ENCODE measurements at regions not wholly inside any gene's neighbourhood (a gene's known extent, or its start where the extent isn't known, plus 50 kb on each side); places are given as distances from the start of the nearest gene placed in this dataset.

DNA sequence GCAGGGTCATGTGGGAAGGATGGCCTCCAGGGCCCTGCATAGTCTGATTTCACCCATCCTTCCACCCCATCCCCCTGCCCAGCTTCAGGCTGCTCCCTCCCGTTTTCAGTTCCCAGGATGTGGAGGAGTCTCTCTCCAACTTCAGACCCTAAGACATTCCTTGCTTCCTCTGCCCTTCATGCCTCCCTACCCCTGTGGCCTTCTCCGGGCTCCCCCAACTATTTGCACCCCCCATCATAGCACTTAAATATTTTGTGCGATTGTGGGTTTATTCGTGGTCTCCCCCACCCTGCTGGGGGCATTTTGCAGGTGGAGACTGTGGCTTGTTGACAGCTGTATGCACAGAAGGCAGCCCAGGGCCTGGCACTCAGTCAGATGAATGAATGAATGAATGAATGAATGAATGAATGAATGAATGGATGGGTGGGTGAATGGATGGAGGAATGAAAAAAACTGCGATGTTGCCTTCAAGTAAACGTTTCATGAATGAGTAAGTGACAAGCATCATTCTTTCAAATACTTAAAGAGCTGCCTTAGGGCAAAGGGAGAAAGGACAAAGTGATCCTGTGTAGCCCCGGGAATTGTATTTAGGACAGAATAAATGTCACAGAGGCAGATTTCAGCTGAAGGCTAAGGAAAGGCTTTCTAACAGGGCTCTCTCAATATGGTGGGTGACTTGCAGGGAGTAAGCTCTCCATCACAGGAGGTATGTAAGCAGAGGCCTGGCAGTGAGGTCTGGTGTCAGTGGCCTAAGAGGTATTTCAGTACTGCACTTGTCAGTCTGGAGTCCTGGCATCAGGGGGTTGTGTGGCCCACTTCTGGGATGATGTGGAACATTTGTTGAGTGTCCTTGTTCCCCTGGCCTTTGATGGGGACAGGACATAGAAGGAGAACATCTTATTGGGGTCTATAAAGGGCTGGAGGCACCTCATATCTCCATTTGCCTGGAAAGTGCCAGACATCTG lies 156.4 kb downstream of the PTPRU start:
- TF ChIP-seq, protein P1, sequence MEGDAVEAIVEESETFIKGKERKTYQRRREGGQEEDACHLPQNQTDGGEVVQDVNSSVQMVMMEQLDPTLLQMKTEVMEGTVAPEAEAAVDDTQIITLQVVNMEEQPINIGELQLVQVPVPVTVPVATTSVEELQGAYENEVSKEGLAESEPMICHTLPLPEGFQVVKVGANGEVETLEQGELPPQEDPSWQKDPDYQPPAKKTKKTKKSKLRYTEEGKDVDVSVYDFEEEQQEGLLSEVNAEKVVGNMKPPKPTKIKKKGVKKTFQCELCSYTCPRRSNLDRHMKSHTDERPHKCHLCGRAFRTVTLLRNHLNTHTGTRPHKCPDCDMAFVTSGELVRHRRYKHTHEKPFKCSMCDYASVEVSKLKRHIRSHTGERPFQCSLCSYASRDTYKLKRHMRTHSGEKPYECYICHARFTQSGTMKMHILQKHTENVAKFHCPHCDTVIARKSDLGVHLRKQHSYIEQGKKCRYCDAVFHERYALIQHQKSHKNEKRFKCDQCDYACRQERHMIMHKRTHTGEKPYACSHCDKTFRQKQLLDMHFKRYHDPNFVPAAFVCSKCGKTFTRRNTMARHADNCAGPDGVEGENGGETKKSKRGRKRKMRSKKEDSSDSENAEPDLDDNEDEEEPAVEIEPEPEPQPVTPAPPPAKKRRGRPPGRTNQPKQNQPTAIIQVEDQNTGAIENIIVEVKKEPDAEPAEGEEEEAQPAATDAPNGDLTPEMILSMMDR (IDR thresholded peaks at IDR 0.05; ENCODE audit: low read depth, low read length) = no peak
- TF ChIP-seq, protein P2, sequence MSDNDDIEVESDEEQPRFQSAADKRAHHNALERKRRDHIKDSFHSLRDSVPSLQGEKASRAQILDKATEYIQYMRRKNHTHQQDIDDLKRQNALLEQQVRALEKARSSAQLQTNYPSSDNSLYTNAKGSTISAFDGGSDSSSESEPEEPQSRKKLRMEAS (IDR thresholded peaks at IDR 0.05; ENCODE audit: low read depth, low read length) = no peak
- TF ChIP-seq POLR2A (IDR thresholded peaks at IDR 0.05; ENCODE audit: extremely low read depth, insufficient read length) = no peak
- TF ChIP-seq MYC (IDR thresholded peaks at IDR 0.05; ENCODE audit: low read depth, low read length) = no peak
- no peak overlapping the region for H3K4me3 ChIP-seq (ENCODE audit: low read depth, low read length)

DNA sequence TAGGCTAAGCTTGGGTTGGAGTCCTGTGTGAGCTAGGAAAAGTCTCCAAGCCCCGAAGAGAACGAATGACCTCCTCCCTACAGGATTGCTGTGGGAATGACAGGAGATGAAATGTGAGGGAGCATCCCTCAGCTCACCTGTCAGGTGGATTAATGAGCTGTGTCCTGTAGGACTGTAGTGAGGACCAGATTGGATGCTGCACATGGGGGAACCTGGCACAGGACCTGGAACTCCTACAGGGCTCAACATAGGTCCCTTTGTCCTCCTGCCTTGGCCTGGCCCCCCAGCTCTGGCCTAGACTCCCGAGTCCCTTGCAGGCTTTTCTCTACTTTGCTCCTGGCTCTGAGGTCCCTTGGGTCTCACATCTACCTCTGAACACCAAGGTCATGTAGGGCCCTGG lies 155.7 kb downstream of the PTPRU start:
- H3K4me3 ChIP-seq (ENCODE audit: low read depth, low read length) = no peak overlapping the region
- TF ChIP-seq, protein P2 (IDR thresholded peaks at IDR 0.05; ENCODE audit: low read depth, low read length) = no peak
- TF ChIP-seq, protein P1 (IDR thresholded peaks at IDR 0.05; ENCODE audit: low read depth, low read length) = no peak
- TF ChIP-seq POLR2A (IDR thresholded peaks at IDR 0.05; ENCODE audit: extremely low read depth, insufficient read length) (no peak), MYC (IDR thresholded peaks at IDR 0.05; ENCODE audit: low read depth, low read length) (no peak)
- no peak for DNase-seq (ENCODE audit: low read depth)

More for the DNA sequence above, 156.4 kb downstream of the PTPRU start:
- DNase-seq (ENCODE audit: low read depth) = no peak

DNA sequence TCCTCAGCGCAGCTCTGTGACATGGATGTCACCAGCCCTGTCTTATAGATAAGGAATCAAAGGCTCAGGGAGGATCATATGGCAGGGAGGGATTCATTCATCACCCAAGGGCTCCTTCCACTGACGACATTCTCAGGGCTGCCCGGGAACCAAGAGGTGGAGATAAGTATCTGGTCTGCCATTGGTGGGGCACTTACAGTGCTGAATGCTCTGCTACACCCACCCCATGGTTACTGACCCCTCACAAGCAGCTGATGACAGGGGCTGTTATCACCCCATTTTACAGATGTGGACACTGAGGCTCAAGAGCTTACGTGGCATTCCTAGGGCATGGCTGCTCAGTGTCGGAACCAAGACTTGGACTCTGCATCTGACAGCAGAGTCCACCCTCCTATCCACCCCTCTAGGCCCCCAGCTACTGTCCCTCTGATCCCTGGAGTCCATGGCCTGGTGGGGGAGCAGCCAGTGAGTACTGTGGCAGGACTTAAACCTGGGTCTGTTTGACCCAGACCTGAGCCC lies 155.1 kb downstream of the PTPRU start:
- no peak for TF ChIP-seq POLR2A (IDR thresholded peaks at IDR 0.05; ENCODE audit: extremely low read depth, insufficient read length)
- TF ChIP-seq, protein P1 (IDR thresholded peaks at IDR 0.05; ENCODE audit: low read depth, low read length) = no peak
- TF ChIP-seq MYC (IDR thresholded peaks at IDR 0.05; ENCODE audit: low read depth, low read length) = no peak
- TF ChIP-seq, protein P2 (IDR thresholded peaks at IDR 0.05; ENCODE audit: low read depth, low read length) = no peak
- H3K4me3 ChIP-seq (ENCODE audit: low read depth, low read length) = no peak overlapping the region
- DNase-seq (ENCODE audit: low read depth) = no peak

DNA sequence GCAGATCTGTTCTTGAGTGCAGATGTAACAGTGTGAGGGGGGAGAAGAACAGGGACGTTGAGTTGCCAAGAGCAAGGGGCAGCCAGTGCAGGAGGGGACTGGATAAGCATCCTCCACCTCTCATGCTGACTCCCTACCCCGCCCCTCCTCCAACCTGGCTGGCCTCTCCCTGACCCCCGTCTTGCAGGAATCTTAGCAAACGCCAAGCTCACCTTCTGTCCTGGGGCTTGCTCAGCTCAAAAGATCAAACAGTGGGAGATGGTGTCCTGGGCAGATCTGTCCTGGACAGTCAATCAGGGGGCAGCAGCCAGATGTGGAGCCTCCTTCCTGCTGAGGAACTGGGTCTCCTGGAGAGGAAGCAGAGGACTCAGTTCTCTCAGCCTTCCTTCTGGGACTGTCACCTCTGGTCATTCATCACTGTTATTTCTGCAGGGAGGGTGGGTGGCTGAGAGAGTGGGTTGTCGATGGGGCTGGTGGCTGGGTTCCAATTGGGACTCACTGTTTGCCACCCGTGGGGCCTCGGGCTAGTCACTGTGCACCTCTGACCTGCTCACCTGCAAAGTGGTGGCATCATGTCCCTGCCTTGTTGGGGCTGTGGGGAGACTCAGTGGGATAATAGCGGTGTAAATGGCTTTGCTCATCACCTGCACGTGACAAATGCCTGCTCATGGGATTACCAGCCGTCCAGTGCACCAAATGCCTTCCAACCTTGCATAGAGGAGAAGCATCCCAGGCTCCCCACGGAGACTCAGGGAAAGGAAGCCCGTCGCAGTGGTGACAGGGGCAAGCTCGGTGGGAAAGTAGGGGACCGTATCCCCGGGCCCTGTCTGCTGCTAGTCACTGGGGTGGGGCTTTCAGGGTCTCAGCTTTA lies 154.4 kb downstream of the PTPRU start:
- TF ChIP-seq, protein P1 (IDR thresholded peaks at IDR 0.05; ENCODE audit: low read depth, low read length) = no peak
- TF ChIP-seq, protein P2 (IDR thresholded peaks at IDR 0.05; ENCODE audit: low read depth, low read length) = no peak
- TF ChIP-seq POLR2A (IDR thresholded peaks at IDR 0.05; ENCODE audit: extremely low read depth, insufficient read length) = no peak
- TF ChIP-seq MYC (IDR thresholded peaks at IDR 0.05; ENCODE audit: low read depth, low read length) = no peak
- H3K4me3 ChIP-seq (ENCODE audit: low read depth, low read length) = no peak overlapping the region
- DNase-seq (ENCODE audit: low read depth) = no peak

DNA sequence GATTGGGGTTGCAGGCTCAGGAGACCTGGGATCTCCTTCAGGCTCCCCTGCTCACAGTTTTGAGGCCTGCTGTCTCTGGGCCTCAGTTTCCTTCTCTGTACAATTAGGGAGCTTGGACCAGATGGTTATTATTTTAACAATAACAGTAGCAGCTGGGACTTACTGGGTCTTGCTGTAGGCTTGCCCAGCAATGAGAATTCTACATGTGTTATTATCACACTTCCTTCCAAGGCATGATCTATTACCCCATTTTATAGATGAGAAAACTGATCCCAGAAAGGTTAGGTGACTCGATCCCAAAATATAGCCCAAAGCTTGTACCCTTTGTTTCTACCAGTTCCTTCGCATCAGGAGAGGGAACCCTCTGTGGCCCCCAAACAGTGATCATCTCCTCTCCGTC lies 153.8 kb downstream of the PTPRU start:
- TF ChIP-seq, protein P1 (IDR thresholded peaks at IDR 0.05; ENCODE audit: low read depth, low read length) = no peak
- TF ChIP-seq POLR2A (IDR thresholded peaks at IDR 0.05; ENCODE audit: extremely low read depth, insufficient read length) (no peak), MYC (IDR thresholded peaks at IDR 0.05; ENCODE audit: low read depth, low read length) (no peak)
- TF ChIP-seq, protein P2 (IDR thresholded peaks at IDR 0.05; ENCODE audit: low read depth, low read length) = no peak
- no peak for DNase-seq (ENCODE audit: low read depth)
- no peak overlapping the region for H3K4me3 ChIP-seq (ENCODE audit: low read depth, low read length)

Data from NB4 (cell line).